ENCODE measurements at regions not wholly inside any gene's neighbourhood (a gene's known extent, or its start where the extent isn't known, plus 50 kb on each side); places are given as distances from the start of the nearest gene placed in this dataset.

- TF ChIP-seq POLR2A (IDR thresholded peaks at IDR 0.05; ENCODE audit: control extremely low read depth in 1 of 2, low read depth in 2 of 2, low read length in 2 of 2): no peak
- no peak for TF ChIP-seq CTCF (IDR thresholded peaks at IDR 0.05; ENCODE audit: control extremely low read depth in 1 of 3, insufficient read depth in 1 of 3, low read depth in 1 of 3, low read length in 3 of 3)
- no peak for TF ChIP-seq CHD2 (IDR thresholded peaks at IDR 0.05; ENCODE audit: low read length)
- TF ChIP-seq TAF1 (IDR thresholded peaks at IDR 0.05; ENCODE audit: low read depth, low read length): no peak
These were observed 315.2 kb downstream of the KCNJ2 start for GRCh38 chr17:70484496-70484895.
